C4-2B (cell line): ENCODE measurements at regions not wholly inside any gene's neighbourhood (a gene's known extent, or its start where the extent isn't known, plus 50 kb on each side); places are given as distances from the start of the nearest gene placed in this dataset.

Source experiments
- ZFX ChIP-seq: fragments of 450-650 bp; IDR thresholded peaks from 2 replicates; pipeline ENCODE4 v1.6.1; 2017
- TF ChIP-seq, protein P1 (sequence below): fragments of 450-650 bp; conservative IDR thresholded peaks from 2 replicates; pipeline ENCODE4 v1.5.1; 2017; ENCODE audit warnings: mild to moderate bottlenecking

DNA sequence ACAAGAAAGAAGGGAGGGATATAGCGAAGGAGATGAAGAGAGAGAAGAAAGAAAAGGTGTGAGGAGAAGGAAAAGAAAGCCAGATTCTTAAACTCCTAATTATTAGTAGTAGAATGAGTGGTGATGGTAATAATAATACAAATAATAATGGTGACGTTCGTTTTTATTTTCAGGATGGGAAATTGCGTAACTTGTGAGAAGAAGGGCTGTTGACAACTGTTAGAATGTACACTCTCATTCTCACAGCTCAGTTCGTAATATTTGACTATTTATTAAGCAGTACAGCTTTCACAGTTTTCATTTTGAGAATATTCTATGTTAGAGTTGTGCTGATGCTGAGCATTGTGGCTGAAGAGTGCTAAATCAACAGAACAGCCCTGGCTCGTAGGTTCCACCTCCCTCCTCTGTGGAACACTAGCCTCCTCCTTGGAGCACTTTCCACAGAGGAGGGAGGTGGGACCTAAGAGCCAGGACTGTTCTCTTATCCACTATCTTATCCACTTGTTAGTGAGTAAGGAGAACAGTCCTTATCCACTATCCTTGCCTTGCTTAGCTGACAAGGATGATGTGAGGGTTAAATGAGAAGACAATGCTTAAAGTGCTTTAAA, 258.3 kb upstream of the VLDLR start:
- TF ChIP-seq, protein P1, sequence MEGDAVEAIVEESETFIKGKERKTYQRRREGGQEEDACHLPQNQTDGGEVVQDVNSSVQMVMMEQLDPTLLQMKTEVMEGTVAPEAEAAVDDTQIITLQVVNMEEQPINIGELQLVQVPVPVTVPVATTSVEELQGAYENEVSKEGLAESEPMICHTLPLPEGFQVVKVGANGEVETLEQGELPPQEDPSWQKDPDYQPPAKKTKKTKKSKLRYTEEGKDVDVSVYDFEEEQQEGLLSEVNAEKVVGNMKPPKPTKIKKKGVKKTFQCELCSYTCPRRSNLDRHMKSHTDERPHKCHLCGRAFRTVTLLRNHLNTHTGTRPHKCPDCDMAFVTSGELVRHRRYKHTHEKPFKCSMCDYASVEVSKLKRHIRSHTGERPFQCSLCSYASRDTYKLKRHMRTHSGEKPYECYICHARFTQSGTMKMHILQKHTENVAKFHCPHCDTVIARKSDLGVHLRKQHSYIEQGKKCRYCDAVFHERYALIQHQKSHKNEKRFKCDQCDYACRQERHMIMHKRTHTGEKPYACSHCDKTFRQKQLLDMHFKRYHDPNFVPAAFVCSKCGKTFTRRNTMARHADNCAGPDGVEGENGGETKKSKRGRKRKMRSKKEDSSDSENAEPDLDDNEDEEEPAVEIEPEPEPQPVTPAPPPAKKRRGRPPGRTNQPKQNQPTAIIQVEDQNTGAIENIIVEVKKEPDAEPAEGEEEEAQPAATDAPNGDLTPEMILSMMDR = no peak
- no peak for TF ChIP-seq ZFX
